SIG-M5 treated with dmso at 0.1 percent for 504 hours (cell line): ENCODE measurements at regions not wholly inside any gene's neighbourhood (a gene's known extent, or its start where the extent isn't known, plus 50 kb on each side); places are given as distances from the start of the nearest gene placed in this dataset.
"Not testable (repeated sequence)": the region's sequence is repeated elsewhere in the genome, so short reads cannot be mapped to it uniquely, and the experiment has no call there.

Source experiments
- DNase-seq: peaks from one replicate; lab custom pipeline; 2025; ENCODE audit not compliant: unreplicated experiment; lab: John Stamatoyannopoulos, UW

DNA sequence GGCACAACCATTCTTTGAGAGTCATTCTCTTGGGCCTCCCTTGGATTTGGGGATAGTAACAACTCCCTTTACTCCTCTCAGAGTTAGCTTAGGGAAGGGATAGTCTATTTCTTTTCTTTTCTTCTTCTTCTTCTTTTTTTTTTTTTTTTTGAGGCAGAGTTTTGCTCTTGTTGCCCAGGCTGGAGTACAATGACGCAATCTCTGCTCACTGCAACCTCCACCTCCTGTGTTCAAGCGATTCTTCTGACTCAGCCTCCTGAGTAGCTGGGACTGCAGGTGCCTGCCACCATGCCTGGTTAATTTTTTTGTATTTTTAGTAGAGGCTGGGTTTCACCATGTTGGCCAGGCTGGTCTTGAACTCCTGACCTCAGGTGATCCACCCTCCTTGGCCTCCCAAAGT, 465.8 kb downstream of the PLCL1 start:
- not testable (repeated sequence) for DNase-seq

GRCh38 chr2:198268519-198268918, 464.1 kb downstream of the PLCL1 start:
- no peak for DNase-seq

- no peak for DNase-seq
These were observed 455.1 kb downstream of the PLCL1 start for GRCh38 chr2:198259496-198259895.

- no peak for DNase-seq
These were observed 450.2 kb downstream of the PLCL1 start for GRCh38 chr2:198254536-198255090.

- DNase-seq: no peak
These were observed 449.6 kb downstream of the PLCL1 start for GRCh38 chr2:198253995-198254394.

DNA sequence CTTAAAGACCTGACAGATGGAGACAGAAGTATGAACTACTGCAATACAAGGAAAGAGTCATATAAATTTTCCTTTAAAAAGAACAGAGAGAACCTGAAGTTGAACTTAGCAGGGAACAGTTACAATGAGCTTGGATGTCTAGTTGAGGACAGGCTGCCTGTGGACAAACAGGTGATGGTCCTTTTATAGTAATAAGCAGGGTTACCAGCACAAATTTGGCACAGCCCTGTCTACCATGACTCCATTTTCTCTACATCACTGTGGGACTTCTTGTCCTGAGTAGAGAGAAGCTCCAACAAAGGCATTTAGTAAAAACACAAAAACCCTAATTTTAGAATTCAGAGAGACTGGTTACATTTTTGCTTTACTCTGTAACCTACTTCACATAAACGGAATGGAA, 448.1 kb downstream of the PLCL1 start:
- no peak for DNase-seq

DNA sequence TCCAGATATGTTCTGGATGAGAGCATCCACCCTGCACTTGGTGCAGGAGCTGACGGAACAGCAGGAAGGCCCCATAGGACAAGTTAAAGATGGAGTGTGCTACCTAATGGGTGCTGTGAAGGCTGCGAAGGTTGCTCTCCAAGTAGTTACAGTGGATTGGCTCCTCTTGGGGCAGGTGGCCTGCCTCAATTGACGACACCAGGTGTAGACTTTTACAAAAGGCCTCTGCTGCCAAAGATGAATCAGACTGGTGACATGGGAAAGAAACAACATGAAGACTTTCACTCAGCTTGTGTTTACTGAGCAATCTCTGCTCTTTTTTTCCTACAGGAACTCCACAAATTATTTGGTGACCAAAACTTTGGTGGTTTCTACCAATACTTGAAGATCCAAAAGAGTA, 437.7 kb downstream of the PLCL1 start:
- DNase-seq: no peak

GRCh38 chr2:198238429-198238828, 434.0 kb downstream of the PLCL1 start:
- no peak for DNase-seq

- DNase-seq: no peak
These were observed 431.9 kb downstream of the PLCL1 start for GRCh38 chr2:198236338-198236737.

DNA sequence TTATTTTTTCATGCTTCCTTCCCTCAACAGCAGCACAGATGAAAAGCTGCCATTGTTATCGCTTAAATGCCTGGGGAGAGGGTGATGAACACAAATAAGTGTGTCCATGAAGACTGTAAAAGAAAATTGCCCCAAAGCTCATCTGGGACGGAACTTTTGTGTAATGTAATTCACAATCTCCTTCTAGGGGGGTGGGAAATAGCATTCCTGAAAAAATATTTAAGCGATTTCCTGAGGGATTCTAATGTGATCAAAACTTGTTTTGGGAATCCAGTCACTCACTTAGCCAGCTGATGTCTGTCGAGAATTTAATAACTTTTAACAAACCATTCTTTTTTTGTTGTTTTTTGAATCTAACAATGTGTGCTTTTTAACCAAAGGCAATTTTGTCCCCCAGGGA, 427.9 kb downstream of the PLCL1 start:
- DNase-seq: no peak

DNA sequence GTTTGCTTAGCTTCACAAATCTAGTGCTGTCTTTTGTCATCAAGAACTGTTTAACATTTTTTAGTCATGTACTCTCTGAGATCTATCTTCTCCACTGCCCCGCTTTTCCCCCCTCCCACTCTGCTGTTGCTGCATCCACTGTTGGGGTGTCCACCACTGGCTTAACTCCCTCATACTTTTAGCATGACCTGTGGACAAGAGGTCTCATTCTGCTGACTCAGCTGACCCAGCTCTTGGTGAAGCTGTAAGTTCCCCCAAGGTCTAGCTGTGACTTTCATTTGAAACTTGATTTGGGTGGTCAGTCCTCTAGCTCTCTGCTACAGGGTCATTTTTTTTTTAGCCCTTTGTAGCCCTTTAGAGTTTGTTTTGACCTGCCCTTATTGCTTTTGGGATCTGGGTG, 427.2 kb downstream of the PLCL1 start:
- no peak for DNase-seq

GRCh38 chr2:198220763-198221610, 416.6 kb downstream of the PLCL1 start:
- no peak for DNase-seq

- no peak for DNase-seq
These were observed 414.9 kb downstream of the PLCL1 start for GRCh38 chr2:198219292-198219691.

- no peak for DNase-seq
These were observed 409.8 kb downstream of the PLCL1 start for GRCh38 chr2:198214114-198214596.

GRCh38 chr2:198213253-198213652, 408.9 kb downstream of the PLCL1 start:
- DNase-seq: no peak

DNA sequence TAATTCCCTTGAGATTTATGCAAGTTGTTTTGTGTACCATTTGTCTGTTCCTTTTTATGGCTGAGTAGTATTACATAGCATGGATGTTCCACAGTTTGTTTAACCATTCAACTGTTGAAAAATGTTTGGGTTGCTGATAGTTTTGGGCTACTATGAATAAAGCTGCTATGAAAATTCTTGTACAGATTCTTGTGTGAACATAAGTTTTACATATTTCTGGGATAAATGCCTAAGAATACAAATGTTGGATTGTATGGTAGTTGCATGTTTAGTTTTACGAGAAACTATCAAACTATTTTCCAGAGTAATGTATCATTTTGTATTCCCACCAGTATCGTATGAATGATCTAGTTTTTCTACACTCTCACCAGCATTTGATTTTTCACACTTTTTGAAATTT, 407.3 kb downstream of the PLCL1 start:
- DNase-seq: no peak

DNA sequence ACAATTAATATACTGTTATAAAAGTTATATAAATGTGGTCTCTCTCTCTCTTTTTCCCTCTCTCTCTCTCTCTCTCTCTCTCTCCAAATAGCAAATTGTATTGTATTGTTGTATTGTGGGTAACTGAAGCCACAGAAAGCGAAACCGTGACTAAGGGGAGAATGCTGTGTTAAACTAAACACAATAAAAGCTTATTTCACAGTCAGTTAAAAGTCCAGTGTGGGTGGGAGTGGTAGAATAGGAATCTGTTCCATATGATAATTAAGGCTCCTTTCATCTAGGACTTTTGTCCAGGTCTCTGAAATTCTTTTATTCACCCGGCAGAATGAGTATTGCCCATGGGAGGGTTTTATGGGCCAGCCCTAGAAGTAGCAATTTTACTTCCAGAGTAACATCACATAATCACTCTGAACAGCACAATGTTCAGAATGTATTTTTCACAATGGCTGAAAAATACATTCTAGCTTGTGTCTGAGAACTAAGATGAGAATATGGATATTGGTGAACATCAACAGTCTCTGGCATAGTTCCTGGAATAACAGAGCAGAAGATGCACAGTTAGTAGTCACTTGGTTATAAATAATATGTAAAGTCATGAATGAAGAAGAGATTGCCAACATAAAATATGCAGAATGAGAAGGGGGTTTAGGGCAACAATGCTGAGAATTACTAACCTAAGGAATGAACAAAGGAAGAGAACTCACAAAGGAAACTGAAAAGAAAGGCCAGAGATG, 399.1 kb downstream of the PLCL1 start:
- DNase-seq: no peak
